GM19099 (cell line): ENCODE measurements at regions not wholly inside any gene's neighbourhood (a gene's known extent, or its start where the extent isn't known, plus 50 kb on each side); places are given as distances from the start of the nearest gene placed in this dataset.

ENCODE experiments used
- POLR2A ChIP-seq: IDR thresholded peaks from 3 replicates; pipeline ENCODE4 v1.6.1; 2011; ENCODE audit warnings: low read depth; ENCODE audit not compliant: insufficient read length; ENCODE audit errors: extremely low read depth

DNA sequence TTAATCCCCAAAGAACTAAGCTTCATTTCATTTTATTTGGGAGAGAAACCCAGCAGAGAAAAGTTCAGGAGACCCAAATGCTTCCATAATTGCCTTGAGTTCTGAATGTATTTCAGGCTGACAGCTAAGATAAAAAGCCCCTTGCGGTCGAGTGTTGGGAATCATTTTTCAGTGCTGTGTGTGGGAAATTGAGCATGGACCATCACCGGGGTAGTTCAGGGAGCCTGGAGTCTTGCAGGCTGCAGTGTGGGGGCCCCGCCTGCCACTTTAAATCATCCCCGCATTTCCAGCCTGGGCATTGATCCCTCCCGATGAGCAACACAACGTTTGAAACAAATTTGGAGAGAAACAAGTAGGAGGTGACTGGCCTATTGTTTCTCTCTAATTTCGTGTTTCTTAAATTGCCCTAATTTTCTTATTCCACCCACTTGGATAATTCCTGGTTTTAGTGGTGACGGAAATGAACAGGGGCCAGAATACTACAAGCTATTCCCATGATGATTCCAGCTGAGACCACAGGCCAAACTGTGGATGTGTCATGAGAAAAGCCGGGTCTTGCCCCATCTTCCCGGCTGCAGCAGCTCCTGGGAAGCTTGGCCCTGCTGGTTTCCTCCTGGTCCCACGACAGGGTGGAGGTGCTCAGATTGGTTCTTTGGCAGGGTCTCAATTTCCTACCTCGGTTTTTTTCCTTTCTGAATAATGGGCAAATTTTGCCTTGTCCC is 75.1 kb downstream of the FOXL1 start:
- no peak for TF ChIP-seq POLR2A

GRCh38 chr16:86657972-86658371 is 79.6 kb downstream of the FOXL1 start:
- TF ChIP-seq POLR2A, result no peak

DNA sequence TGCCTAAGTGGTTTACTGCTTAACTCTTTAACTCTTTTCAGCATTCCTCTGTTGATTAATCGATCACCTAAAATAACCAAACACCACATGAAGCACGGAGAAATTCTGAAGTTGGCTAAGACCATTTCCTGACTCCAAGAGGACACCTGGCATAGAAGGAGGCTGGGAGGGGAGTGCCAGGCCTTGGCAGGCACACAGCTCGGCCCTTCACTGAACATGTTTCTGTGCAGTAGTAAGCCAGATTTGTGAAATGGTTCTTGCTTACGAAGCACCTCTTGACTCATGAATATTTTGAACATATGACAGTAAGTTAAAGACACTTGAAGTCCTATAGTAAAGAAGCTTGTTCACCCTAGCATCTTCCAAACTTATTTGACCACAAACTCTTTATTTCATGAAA is 82.3 kb downstream of the FOXL1 start:
- TF ChIP-seq POLR2A, result no peak

GRCh38 chr16:86661706-86662105 is 83.4 kb downstream of the FOXL1 start:
- TF ChIP-seq POLR2A, result no peak

DNA sequence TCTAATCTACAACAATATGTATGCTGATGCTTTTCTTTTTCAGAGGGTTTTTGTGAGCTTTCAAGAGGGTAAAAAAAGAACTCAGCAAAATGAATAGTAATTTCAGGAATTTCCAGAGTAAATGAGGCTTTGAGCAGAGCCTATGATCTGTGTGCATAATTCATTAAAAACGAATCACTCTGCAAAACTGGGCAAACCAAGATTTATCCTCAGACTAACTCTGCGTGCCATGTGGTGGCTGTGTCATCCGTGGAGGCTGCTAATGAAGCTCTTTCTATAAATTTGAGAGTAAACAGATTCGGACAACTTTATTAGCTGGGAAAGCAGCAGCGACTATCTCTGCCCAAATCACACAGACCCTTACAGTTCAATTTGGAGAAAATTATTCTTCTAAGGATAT is 83.8 kb downstream of the FOXL1 start:
- no peak for TF ChIP-seq POLR2A

DNA sequence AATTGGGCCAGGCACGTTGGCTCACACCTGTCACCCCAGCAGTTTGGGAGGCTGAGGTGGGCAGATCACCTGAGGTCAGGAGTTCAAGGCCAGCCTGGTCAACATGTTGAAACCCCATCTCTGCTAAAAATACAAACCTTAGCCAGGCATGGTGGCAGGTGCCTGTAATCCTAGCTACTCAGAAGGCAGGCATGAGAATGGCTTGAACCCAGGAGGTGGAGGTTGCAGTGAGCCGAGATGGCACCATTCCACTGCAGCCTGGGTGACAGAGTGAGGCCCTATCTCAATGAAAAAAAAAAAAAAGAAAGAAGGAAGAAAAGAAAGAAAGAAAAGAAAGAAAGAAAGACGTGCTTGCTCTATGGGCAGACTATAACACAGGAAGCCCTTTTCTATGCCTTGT is 84.4 kb downstream of the FOXL1 start:
- TF ChIP-seq POLR2A, result no peak

GRCh38 chr16:86663685-86664521 is 85.6 kb downstream of the FOXL1 start:
- no peak for TF ChIP-seq POLR2A

GRCh38 chr16:86664522-86665318 is 86.4 kb downstream of the FOXL1 start:
- TF ChIP-seq POLR2A, result peak; percentile 39

GRCh38 chr16:86665319-86665675 is 86.9 kb downstream of the FOXL1 start:
- TF ChIP-seq POLR2A, result no peak

GRCh38 chr16:86665929-86666328 is 87.6 kb downstream of the FOXL1 start:
- no peak for TF ChIP-seq POLR2A

GRCh38 chr16:86667035-86667434 is 88.7 kb downstream of the FOXL1 start:
- no peak for TF ChIP-seq POLR2A

- no peak for TF ChIP-seq POLR2A
These were observed 90.0 kb downstream of the FOXL1 start for GRCh38 chr16:86668136-86668910.

DNA sequence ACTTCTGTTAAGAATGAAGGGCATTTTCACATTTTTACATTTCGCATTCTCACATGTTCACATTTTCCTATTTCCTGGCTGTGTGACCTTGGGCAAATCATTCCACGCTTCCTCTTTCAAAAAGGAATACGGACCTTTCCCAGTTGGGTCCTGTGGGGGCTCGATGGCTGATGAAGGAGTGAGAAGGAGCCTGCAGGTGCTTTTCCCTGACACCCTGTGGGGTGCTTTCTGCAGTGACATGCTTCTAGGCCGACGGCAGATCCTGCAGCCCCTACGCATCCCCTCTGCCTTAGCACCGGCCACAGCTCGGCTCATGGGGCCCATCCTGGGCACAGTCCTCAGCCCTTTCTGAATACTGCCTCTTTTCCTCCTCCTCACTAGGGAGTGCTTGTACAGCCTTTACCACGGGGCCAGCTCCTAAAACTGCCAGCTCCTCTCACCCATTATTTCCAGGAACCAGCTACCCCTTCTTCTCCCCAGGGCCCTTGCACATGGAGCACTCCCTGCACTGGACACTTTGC is 91.0 kb downstream of the FOXL1 start:
- no peak for TF ChIP-seq POLR2A

DNA sequence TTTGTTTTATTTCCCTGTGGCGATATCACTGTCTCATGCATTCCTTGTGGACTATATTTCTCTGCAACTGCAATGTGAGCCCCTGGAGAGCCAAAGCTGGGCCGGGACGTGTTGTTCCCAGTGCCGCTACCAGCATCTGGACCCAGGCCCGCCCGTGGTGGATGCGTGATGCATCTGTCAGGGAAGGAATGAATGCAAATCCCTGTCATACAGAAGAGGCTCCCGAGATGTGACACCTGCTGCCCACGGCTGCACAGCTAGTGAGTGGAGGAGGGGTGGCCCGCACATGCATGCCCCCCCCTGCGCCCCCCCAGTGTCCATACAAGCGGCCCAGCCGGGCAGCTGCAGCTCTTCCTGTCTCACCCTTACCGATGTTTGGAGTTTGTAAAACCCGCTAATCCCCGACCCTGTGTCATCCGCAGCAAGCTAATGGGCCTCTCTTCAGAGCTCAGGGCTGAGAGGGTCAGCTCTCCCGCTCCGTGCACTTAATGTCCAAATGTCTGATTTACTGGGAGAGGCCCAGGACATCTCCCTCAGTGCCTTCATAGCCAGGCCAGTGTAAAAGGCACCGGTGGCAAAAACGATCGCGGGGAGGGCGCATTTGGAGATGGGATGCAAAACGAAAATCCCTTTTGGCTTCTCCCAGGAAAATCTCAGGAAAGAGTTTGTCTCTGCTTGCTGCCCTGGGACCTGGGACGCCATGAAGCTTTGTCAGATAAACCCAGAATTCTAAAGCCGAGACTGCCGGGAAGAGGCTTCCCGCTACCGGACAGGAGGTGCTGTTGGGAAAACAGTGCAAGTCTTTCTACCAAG is 91.8 kb downstream of the FOXL1 start:
- no peak for TF ChIP-seq POLR2A
